ENCODE measurements at regions not wholly inside any gene's neighbourhood (a gene's known extent, or its start where the extent isn't known, plus 50 kb on each side); places are given as distances from the start of the nearest gene placed in this dataset.

DNA sequence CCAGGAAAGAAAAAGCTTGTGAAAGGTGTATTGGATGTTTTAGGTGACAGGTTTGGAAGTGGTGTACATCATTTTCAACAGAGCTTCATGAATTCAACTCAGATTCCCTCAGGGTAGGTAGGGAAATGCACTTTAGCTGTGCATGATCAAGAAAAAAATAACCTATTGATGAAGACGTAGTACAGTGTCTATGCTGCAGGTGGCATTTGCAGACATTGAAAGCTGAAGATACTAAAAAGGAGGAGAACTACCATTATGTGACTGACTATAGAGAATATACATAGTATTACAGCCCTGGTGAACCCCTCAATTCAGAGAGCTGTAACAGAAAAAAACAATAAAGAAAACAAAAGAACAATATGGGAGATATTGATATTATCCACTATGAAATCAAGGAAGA, 2344.7 kb upstream of the ACO1 start:
- Histone ChIP-seq H3K36me3 (ENCODE audit: control insufficient read depth, insufficient read depth, low read length) (no peaks in the 10 kb centered on the region), H3K4me3 (ENCODE audit: low read depth in 2 of 2, low read length in 2 of 2) (no peak overlapping the region), H3K27ac (ENCODE audit: low read length) (no peak overlapping the region), H3K27me3 (ENCODE audit: control insufficient read depth, insufficient read depth, low read length) (no peaks in the 10 kb centered on the region), H3K4me1 (ENCODE audit: control insufficient read depth, insufficient read depth, low read length) (no peaks in the 10 kb centered on the region), H3K9me3 (ENCODE audit: control insufficient read depth, insufficient read depth, low read depth, low read length) (no peaks in the 10 kb centered on the region)
- CTCF ChIA-PET = no interaction called here
- TF ChIP-seq SIN3A (IDR thresholded peaks at IDR 0.05; ENCODE audit: borderline replicate concordance, insufficient read depth, low read depth, low read length) (no peak), POLR2AphosphoS5 (IDR thresholded peaks at IDR 0.05; ENCODE audit: low read depth, low read length) (no peak), TCF7L2 (IDR thresholded peaks at IDR 0.05; ENCODE audit: low read depth, low read length) (no peak)
- TF ChIP-seq, protein P1, sequence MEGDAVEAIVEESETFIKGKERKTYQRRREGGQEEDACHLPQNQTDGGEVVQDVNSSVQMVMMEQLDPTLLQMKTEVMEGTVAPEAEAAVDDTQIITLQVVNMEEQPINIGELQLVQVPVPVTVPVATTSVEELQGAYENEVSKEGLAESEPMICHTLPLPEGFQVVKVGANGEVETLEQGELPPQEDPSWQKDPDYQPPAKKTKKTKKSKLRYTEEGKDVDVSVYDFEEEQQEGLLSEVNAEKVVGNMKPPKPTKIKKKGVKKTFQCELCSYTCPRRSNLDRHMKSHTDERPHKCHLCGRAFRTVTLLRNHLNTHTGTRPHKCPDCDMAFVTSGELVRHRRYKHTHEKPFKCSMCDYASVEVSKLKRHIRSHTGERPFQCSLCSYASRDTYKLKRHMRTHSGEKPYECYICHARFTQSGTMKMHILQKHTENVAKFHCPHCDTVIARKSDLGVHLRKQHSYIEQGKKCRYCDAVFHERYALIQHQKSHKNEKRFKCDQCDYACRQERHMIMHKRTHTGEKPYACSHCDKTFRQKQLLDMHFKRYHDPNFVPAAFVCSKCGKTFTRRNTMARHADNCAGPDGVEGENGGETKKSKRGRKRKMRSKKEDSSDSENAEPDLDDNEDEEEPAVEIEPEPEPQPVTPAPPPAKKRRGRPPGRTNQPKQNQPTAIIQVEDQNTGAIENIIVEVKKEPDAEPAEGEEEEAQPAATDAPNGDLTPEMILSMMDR (IDR thresholded peaks at IDR 0.05) = no peak
- TF ChIP-seq, protein P2, sequence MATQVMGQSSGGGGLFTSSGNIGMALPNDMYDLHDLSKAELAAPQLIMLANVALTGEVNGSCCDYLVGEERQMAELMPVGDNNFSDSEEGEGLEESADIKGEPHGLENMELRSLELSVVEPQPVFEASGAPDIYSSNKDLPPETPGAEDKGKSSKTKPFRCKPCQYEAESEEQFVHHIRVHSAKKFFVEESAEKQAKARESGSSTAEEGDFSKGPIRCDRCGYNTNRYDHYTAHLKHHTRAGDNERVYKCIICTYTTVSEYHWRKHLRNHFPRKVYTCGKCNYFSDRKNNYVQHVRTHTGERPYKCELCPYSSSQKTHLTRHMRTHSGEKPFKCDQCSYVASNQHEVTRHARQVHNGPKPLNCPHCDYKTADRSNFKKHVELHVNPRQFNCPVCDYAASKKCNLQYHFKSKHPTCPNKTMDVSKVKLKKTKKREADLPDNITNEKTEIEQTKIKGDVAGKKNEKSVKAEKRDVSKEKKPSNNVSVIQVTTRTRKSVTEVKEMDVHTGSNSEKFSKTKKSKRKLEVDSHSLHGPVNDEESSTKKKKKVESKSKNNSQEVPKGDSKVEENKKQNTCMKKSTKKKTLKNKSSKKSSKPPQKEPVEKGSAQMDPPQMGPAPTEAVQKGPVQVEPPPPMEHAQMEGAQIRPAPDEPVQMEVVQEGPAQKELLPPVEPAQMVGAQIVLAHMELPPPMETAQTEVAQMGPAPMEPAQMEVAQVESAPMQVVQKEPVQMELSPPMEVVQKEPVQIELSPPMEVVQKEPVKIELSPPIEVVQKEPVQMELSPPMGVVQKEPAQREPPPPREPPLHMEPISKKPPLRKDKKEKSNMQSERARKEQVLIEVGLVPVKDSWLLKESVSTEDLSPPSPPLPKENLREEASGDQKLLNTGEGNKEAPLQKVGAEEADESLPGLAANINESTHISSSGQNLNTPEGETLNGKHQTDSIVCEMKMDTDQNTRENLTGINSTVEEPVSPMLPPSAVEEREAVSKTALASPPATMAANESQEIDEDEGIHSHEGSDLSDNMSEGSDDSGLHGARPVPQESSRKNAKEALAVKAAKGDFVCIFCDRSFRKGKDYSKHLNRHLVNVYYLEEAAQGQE (IDR thresholded peaks at IDR 0.05; ENCODE audit: insufficient read depth in 1 of 2, low read depth in 2 of 2, low read length in 1 of 2) = no peak
- in situ Hi-C loops (cut with HindIII; ENCODE audit: low pct_unique_long_range_greater_than_20kb, low sequenced_read_pairs) (no loop called here), intact Hi-C loops (cut with micrococcal nuclease; ENCODE audit: unreplicated experiment) (no loop called here)
- POLR2A ChIA-PET = no interaction called here
- no peak for DNase-seq (ENCODE audit: low read depth, low spot score)
- no TSS peak for BruUV-seq (replicated peaks)
- ATAC-seq = no peak

DNA sequence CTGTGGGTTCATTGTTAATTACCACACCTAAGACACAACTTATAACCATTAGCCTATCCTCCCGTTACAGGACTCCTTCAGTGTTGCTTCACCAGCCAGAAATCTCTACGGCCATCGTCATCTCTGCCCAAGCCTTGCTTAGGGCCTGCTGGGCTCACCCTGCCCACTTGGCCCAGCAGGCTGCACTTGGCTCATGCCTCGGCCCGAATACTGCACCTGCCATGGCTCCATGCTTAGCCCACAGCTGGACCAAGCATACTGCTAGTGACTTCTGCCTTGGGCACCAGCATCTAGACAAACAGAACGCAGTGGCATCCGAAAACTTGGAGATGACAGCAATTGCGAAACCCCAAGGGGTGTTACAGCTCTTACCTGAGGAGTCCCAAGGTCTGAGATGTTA, 2336.0 kb upstream of the ACO1 start:
- POLR2A ChIA-PET = no interaction called here
- no peak for ATAC-seq

More for the DNA sequence above, 2336.0 kb upstream of the ACO1 start:
- no peaks in the 10 kb centered on the region for H3K36me3 ChIP-seq (ENCODE audit: control insufficient read depth, insufficient read depth, low read length)
- in situ Hi-C loops (cut with HindIII; ENCODE audit: low pct_unique_long_range_greater_than_20kb, low sequenced_read_pairs) (no loop called here), intact Hi-C loops (cut with micrococcal nuclease; ENCODE audit: unreplicated experiment) (no loop called here)
- CTCF ChIA-PET = no interaction called here
- TF ChIP-seq, protein P2 (IDR thresholded peaks at IDR 0.05; ENCODE audit: insufficient read depth in 1 of 2, low read depth in 2 of 2, low read length in 1 of 2) = no peak
- TF ChIP-seq, protein P1 (IDR thresholded peaks at IDR 0.05) = no peak
- TF ChIP-seq SIN3A (IDR thresholded peaks at IDR 0.05; ENCODE audit: borderline replicate concordance, insufficient read depth, low read depth, low read length) (no peak), TCF7L2 (IDR thresholded peaks at IDR 0.05; ENCODE audit: low read depth, low read length) (no peak), POLR2AphosphoS5 (IDR thresholded peaks at IDR 0.05; ENCODE audit: low read depth, low read length) (no peak)
- no peak overlapping the region for H3K4me3 ChIP-seq (ENCODE audit: low read depth in 2 of 2, low read length in 2 of 2)
- BruUV-seq (replicated peaks) = no TSS peak
- H3K9me3 ChIP-seq (ENCODE audit: control insufficient read depth, insufficient read depth, low read depth, low read length) = no peaks in the 10 kb centered on the region
- H3K27ac ChIP-seq (ENCODE audit: low read length) = no peak overlapping the region
- no peaks in the 10 kb centered on the region for H3K27me3 ChIP-seq (ENCODE audit: control insufficient read depth, insufficient read depth, low read length)
- no peak for DNase-seq (ENCODE audit: low read depth, low spot score)
- no peaks in the 10 kb centered on the region for H3K4me1 ChIP-seq (ENCODE audit: control insufficient read depth, insufficient read depth, low read length)
